ENCODE measurements at regions not wholly inside any gene's neighbourhood (a gene's known extent, or its start where the extent isn't known, plus 50 kb on each side); places are given as distances from the start of the nearest gene placed in this dataset.

- FAIRE-seq, result no peak
These were observed 159.4 kb upstream of the IFNG-AS1 start for GRCh38 chr12:67829896-67830295.

GRCh38 chr12:67832155-67832554, 157.1 kb upstream of the IFNG-AS1 start:
- FAIRE-seq (no peak), DNase-seq (ENCODE audit: insufficient read length, low spot score) (no peak)

More at GRCh38 chr12:67829896-67830295, 159.4 kb upstream of the IFNG-AS1 start:
- DNase-seq (ENCODE audit: insufficient read length, low spot score), result no peak

GRCh38 chr12:67833602-67834001, 155.6 kb upstream of the IFNG-AS1 start:
- FAIRE-seq (no peak), DNase-seq (ENCODE audit: insufficient read length, low spot score) (no peak)

DNA sequence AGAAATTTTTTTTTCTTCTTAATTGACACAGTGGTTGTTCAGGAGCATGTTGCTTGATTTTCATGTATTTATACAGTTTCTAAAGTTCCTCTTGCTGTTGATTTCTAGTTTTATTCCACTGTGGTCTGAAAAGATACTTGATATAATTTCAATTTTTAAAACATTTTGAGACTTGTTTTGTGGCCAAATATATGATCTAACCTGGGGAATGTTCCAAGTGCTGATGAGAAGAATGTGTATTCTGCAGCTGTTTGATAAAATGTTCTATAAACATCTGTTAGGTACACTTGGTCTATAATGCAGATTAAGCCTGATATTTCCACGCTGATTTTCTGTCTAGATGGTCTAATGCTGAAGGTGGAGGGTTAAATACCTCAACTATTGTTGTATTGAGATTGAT, 151.4 kb upstream of the IFNG-AS1 start:
- DNase-seq (ENCODE audit: insufficient read length, low spot score), result no peak
- FAIRE-seq, result no peak

DNA sequence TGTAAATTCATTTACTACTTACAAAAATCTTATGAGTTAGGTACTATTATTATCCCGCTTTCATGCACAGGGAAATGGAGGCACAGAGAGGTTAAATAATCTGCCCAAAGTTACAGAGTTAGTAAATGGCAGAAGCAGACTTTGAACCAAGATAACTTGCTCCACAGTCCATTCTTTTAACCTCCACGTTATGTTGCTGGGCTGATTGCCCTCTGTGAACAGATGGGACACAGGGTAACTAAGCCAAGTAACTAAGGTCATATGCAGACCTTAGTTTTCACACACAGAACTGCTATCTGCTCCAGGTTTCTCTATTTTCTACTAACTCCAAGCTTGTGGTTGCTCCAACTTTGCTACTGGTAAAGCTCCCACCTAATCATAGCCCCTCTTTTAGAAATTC, 147.1 kb upstream of the IFNG-AS1 start:
- DNase-seq (ENCODE audit: insufficient read length, low spot score) (no peak), FAIRE-seq (no peak)

GRCh38 chr12:67843257-67843656, 146.0 kb upstream of the IFNG-AS1 start:
- no peak for FAIRE-seq
- DNase-seq (ENCODE audit: insufficient read length, low spot score), result no peak

DNA sequence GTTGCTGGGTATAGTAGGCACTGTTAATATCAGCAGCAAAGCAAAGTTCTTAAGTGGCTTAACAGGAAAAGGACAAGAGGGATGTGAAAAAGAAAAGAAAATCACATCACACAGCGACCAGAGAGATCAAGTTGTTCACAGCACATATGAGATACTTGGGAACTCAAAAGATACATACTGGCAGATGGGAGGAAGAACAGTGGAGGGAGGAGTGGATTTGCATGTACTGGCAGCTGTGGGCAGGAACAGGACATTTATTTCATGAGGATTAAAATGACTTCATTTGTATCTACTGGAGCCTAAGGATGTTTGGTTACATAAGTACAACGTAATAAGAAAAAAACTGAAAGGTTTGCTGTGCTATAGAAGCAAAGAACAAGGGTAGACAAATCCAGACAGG, 136.5 kb upstream of the IFNG-AS1 start:
- no peak for DNase-seq (ENCODE audit: insufficient read length, low spot score)
- FAIRE-seq, result no peak

GRCh38 chr12:67853204-67853603, 136.0 kb upstream of the IFNG-AS1 start:
- DNase-seq (ENCODE audit: insufficient read length, low spot score), result no peak
- no peak for FAIRE-seq

- FAIRE-seq, result no peak
- no peak for DNase-seq (ENCODE audit: insufficient read length, low spot score)
These were observed 134.9 kb upstream of the IFNG-AS1 start for GRCh38 chr12:67854351-67854750.

- no peak for DNase-seq (ENCODE audit: insufficient read length, low spot score)
- no peak for FAIRE-seq
These were observed 134.1 kb upstream of the IFNG-AS1 start for GRCh38 chr12:67855103-67855502.

GRCh38 chr12:67871231-67871630, 118.0 kb upstream of the IFNG-AS1 start:
- DNase-seq (ENCODE audit: insufficient read length, low spot score) (no peak), FAIRE-seq (no peak)

- no peak for FAIRE-seq
- no peak for DNase-seq (ENCODE audit: insufficient read length, low spot score)
These were observed 115.9 kb upstream of the IFNG-AS1 start for GRCh38 chr12:67873355-67873754.

- no peak for FAIRE-seq
These were observed 112.8 kb upstream of the IFNG-AS1 start for GRCh38 chr12:67876305-67876915.

DNA sequence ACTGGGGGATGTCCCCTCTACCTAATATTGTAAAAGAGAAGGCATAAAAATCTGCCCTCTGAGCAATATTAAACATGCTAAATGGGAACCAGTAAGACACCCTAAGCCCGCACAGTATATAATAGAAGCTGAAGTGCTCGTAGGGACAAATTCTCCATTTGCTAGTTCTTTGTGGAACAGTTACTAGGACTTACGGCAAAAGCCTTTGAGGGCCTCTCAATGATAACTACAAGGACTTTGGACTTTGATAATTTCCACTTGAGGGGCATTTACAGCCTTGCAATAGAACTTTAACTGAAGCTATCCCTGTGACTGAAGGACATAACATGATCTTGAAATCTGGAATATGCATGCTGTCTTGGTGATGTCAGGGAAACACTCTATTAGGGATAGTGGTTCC, 111.5 kb upstream of the IFNG-AS1 start:
- no peak for DNase-seq (ENCODE audit: insufficient read length, low spot score)
- no peak for FAIRE-seq

More at GRCh38 chr12:67876305-67876915, 112.8 kb upstream of the IFNG-AS1 start:
- no peak for DNase-seq (ENCODE audit: insufficient read length, low spot score)

DNA sequence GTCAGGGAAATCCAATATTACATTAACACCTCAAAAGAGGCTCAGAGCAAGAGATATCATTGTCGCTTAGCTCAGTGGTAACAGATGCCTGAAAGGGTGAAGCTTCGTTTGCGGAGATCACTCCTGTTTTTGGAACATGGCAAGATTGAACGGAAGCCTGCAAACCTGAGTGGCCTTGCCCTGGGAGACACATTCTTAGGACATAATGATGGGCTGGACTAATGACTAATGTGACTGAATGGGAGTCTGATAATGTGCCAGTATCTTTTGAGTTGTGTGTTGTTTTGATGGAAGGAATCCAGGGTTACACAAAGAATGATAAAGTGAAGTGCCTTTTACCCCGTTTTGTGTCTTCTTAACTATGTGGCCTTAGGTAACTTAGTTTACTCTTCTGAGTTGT, 109.3 kb upstream of the IFNG-AS1 start:
- no peak for DNase-seq (ENCODE audit: insufficient read length, low spot score)
- FAIRE-seq, result no peak

GRCh38 chr12:67881565-67881964, 107.7 kb upstream of the IFNG-AS1 start:
- FAIRE-seq, result no peak
- DNase-seq (ENCODE audit: insufficient read length, low spot score), result no peak

DNA sequence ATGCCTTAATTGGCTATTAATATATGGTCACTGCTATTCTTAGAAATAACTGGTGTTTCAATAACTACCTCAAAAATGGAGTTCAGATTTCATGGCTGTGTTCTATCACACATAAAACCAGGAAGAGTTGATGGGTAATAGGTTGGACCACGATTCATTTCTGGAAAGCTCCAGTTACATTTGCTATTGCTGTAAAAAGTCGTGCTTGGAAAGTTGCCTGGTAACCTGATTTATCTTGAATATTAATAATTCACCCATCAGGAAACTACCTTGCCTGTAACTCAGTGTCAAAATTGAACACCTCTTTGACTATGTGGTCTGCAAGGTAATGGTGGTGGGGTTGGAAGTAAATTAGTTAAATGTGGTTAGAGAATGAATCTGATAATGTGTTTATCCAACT, 104.7 kb upstream of the IFNG-AS1 start:
- FAIRE-seq, result no peak

DNA sequence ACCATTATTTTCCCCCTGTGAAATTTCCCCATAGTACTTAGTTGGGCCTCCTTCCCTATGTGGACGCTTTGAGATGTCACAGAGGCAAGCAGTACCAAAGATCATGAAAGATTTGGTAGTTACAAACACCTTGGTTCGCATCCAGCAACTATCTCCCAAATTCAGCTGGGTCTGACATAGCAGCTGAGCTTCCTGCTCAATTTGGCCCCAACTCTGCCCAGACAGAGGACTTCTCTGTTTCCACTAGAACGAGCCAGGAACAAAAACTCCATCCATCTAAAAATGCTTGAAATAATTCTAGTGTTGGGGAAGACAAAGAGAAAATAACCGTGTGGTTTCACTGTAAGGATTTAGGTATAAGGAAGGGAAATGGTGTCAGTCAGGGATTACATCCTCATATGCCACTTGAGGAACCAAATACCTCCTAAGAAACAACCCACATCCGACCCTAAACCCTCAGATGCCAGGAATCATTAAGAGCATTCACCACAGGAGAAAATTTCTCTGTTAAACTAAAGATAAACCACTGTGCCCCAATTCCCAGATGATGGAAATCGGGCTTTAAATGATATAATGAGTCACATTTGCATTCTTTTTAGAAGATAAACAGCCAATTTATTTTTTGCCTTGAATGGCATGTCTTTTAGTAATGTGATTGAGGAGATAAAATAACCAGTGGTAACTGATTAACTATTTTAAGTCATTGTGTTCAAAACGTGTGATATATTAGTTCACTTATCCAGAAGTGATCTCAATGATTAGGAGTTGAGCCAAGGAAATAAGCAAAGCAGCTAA, 103.7 kb upstream of the IFNG-AS1 start:
- DNase-seq (ENCODE audit: insufficient read length, low spot score), result no peak
- FAIRE-seq, result no peak

More for the DNA sequence above, 104.7 kb upstream of the IFNG-AS1 start:
- no peak for DNase-seq (ENCODE audit: insufficient read length, low spot score)

- FAIRE-seq (no peak), DNase-seq (ENCODE audit: insufficient read length, low spot score) (no peak)
These were observed 102.2 kb upstream of the IFNG-AS1 start for GRCh38 chr12:67887065-67887464.

DNA sequence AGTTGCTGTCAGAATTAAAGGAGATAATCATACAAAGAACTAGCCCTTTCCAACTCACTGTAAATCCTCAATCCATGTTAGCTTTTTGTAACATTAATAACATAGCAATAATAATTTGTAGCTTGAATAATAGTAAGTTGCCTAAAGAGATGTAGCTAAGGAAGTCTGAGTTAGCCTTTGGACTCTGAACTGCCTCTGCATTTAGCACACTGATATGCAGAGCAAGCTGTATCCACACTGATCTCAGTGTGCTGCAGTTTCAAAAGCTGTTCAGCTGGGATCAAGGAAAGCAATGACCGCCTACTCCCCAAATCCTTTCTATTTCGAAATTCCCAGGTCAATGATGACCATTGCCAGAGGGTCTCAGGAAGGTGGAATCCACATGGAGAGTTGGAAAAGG, 99.3 kb upstream of the IFNG-AS1 start:
- no peak for DNase-seq (ENCODE audit: insufficient read length, low spot score)
- FAIRE-seq, result no peak

DNA sequence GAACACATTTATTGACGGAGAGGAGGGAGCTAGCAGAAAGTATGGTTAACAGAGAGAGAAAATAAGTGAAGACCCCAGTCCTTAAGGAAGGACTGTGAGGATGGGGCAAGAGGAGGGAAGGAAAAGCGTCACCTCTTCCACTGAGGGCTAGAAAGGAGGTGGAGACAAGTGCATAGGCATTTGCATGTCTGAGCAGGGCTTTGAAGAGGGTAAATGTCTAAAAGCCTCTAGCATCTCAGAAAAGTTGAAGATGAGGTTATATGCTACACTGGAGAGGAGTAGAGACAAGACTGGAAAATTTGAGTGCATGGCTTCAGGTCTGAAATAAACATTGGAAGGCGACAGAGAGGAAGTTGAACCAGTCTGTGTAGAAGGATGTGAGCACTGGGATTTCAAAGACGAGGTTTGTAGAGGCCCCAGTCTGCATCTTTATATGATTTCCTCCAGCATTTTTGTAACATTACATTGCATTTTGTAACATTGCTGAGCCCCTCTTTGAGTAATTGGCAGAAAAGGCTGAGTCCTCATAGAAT, 98.5 kb upstream of the IFNG-AS1 start:
- no peak for DNase-seq (ENCODE audit: insufficient read length, low spot score)
- no peak for FAIRE-seq

DNA sequence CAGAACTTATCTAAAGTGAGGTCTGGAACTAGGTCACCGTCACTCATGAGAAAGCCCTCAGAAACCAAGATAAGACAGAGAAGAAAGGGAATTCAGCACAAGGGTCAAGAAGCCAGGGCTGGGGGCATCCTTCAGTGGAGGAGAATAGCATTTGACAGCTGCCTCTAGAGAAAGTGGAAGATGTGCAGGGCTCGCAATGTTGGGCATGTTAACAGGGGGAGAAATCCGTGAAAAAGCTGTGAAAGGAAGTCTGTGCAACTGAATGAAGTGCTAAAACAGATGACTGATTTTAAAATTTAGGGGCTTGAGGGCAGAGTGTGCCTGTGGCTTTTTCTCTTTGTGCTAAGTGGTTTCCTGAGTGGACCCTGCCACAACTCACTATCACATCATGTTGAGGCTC, 97.7 kb upstream of the IFNG-AS1 start:
- FAIRE-seq, result no peak
- DNase-seq (ENCODE audit: insufficient read length, low spot score), result no peak
